ENCODE measurements at regions not wholly inside any gene's neighbourhood (a gene's known extent, or its start where the extent isn't known, plus 50 kb on each side); places are given as distances from the start of the nearest gene placed in this dataset.

- Histone ChIP-seq H3K4me1 (ENCODE audit: insufficient read depth, low read length, poor library complexity, severe bottlenecking) (no peaks in the 10 kb centered on the region), H3K9me3 (ENCODE audit: low read depth, low read length, poor library complexity, severe bottlenecking) (no peaks in the 10 kb centered on the region), H3K4me3 (ENCODE audit: low read depth, low read length, poor library complexity, severe bottlenecking) (no peak overlapping the region), H3K27me3 (replicated peaks; ENCODE audit: insufficient read depth, low read depth, low read length, poor library complexity) (no peaks in the 10 kb centered on the region), H3K27ac (ENCODE audit: low read depth, low read length, poor library complexity, severe bottlenecking) (no peak overlapping the region), H3K36me3 (ENCODE audit: insufficient read depth, low read length, poor library complexity, severe bottlenecking) (no peaks in the 10 kb centered on the region)
- no TSS peak for BruUV-seq (replicated peaks)
- CTCF ChIA-PET, result interaction anchor here (1.6 kb wide), 1 partner anchor 11 kb away, joined by 4 read pairs; no protein-coding TSS in a partner anchor
- TF ChIP-seq EZH2 (IDR thresholded peaks at IDR 0.05; ENCODE audit: borderline replicate concordance, low read depth, low read length, poor library complexity, severe bottlenecking) (no peak), CTCF (conservative IDR thresholded peaks at IDR 0.05; ENCODE audit: low read depth, low read length) (no peak)
- no peak for DNase-seq (ENCODE audit: low spot score)
- POLR2A ChIA-PET (ENCODE audit: low non-redundant PET), result no interaction called here
- intact Hi-C loops (cut with micrococcal nuclease; ENCODE audit: unreplicated experiment), result no loop called here
Observed at GRCh38 chr6:169843110-169843509, 91.7 kb downstream of the ERMARD start.

GRCh38 chr6:169841907-169842606 lies 90.6 kb downstream of the ERMARD start:
- Histone ChIP-seq H3K27ac (ENCODE audit: low read depth, low read length, poor library complexity, severe bottlenecking) (no peak overlapping the region), H3K4me1 (ENCODE audit: insufficient read depth, low read length, poor library complexity, severe bottlenecking) (no peaks in the 10 kb centered on the region), H3K36me3 (ENCODE audit: insufficient read depth, low read length, poor library complexity, severe bottlenecking) (no peaks in the 10 kb centered on the region), H3K27me3 (replicated peaks; ENCODE audit: insufficient read depth, low read depth, low read length, poor library complexity) (no peaks in the 10 kb centered on the region), H3K4me3 (ENCODE audit: low read depth, low read length, poor library complexity, severe bottlenecking) (no peak overlapping the region), H3K9me3 (ENCODE audit: low read depth, low read length, poor library complexity, severe bottlenecking) (no peaks in the 10 kb centered on the region)
- BruUV-seq (replicated peaks), result no TSS peak
- intact Hi-C loops (cut with micrococcal nuclease; ENCODE audit: unreplicated experiment), result no loop called here
- no peak for TF ChIP-seq CTCF (conservative IDR thresholded peaks at IDR 0.05; ENCODE audit: low read depth, low read length)
- TF ChIP-seq EZH2 (IDR thresholded peaks at IDR 0.05; ENCODE audit: borderline replicate concordance, low read depth, low read length, poor library complexity, severe bottlenecking), result no peak
- no peak for DNase-seq (ENCODE audit: low spot score)
- CTCF ChIA-PET, result interaction anchor here (1.6 kb wide), 1 partner anchor 10 kb away, joined by 4 read pairs; no protein-coding TSS in a partner anchor
- POLR2A ChIA-PET (ENCODE audit: low non-redundant PET), result no interaction called here

GRCh38 chr6:169841251-169841650 lies 89.8 kb downstream of the ERMARD start:
- ChIA-PET POLR2A (ENCODE audit: low non-redundant PET) (no interaction called here), CTCF (no interaction called here)

More at GRCh38 chr6:169841251-169841650, 89.8 kb downstream of the ERMARD start:
- no peak for DNase-seq (ENCODE audit: low spot score)
- no TSS peak for BruUV-seq (replicated peaks)
- Histone ChIP-seq H3K9me3 (ENCODE audit: low read depth, low read length, poor library complexity, severe bottlenecking) (no peaks in the 10 kb centered on the region), H3K4me1 (ENCODE audit: insufficient read depth, low read length, poor library complexity, severe bottlenecking) (no peaks in the 10 kb centered on the region), H3K36me3 (ENCODE audit: insufficient read depth, low read length, poor library complexity, severe bottlenecking) (no peaks in the 10 kb centered on the region), H3K27ac (ENCODE audit: low read depth, low read length, poor library complexity, severe bottlenecking) (no peak overlapping the region), H3K4me3 (ENCODE audit: low read depth, low read length, poor library complexity, severe bottlenecking) (no peak overlapping the region), H3K27me3 (replicated peaks; ENCODE audit: insufficient read depth, low read depth, low read length, poor library complexity) (no peaks in the 10 kb centered on the region)
- intact Hi-C loops (cut with micrococcal nuclease; ENCODE audit: unreplicated experiment), result no loop called here
- TF ChIP-seq CTCF (conservative IDR thresholded peaks at IDR 0.05; ENCODE audit: low read depth, low read length) (no peak), EZH2 (IDR thresholded peaks at IDR 0.05; ENCODE audit: borderline replicate concordance, low read depth, low read length, poor library complexity, severe bottlenecking) (no peak)
